OCI-LY3 (cell line): ENCODE measurements at regions not wholly inside any gene's neighbourhood (a gene's known extent, or its start where the extent isn't known, plus 50 kb on each side); places are given as distances from the start of the nearest gene placed in this dataset.

Experiments
- H2AFZ ChIP-seq: fragments of 200-600, 300-600 bp; shearing (Covaris generic); 2 replicates; pipeline ENCODE4 v1.6.0; 2014; ENCODE audit warnings: antibody characterized with exemption, low read depth, low read length
- H3K27ac ChIP-seq: fragments of 200-600, 300-600 bp; sonication (generic); 2 replicates; pipeline ENCODE4 v1.5.1; 2014; ENCODE audit warnings: mild to moderate bottlenecking, low read length, moderate library complexity, mixed read lengths
- H3K27me3 ChIP-seq: fragments of 200-600, 300-600 bp; sonication (generic); 2 replicates; pipeline ENCODE4 v1.6.1; 2014; ENCODE audit warnings: low read depth, low read length, mixed read lengths
- H3K36me3 ChIP-seq: fragments of 200-600, 300-600 bp; sonication (generic); replicated peaks from 2 replicates; pipeline ENCODE3; 2014; ENCODE audit warnings: low read depth, low read length, mixed read lengths
- H3K4me1 ChIP-seq: fragments of 300-600, 200-600 bp; sonication (generic); 2 replicates; pipeline ENCODE4 v1.6.1; 2014; ENCODE audit warnings: low read length, mixed read lengths
- H3K4me2 ChIP-seq: fragments of 200-600, 300-600 bp; sonication (generic); 2 replicates; pipeline ENCODE4 v1.6.1; 2014; ENCODE audit warnings: low read length, mixed read lengths
- H3K4me3 ChIP-seq: fragments of 300-600, 200-600 bp; sonication (generic); 2 replicates; pipeline ENCODE4 v1.5.1; 2014; ENCODE audit warnings: antibody characterized with exemption, mild to moderate bottlenecking, low read length, moderate library complexity
- H3K79me2 ChIP-seq: fragments of 300-600, 200-600 bp; shearing (Covaris generic); 2 replicates; pipeline ENCODE4 v1.6.1; 2014; ENCODE audit warnings: mild to moderate bottlenecking, low read length, mixed read lengths
- H3K9ac ChIP-seq: fragments of 300-600, 200-600 bp; shearing (Covaris generic); 2 replicates; pipeline ENCODE4 v1.6.0; 2014; ENCODE audit warnings: mild to moderate bottlenecking, low read length, moderate library complexity
- H3K9me3 ChIP-seq: fragments of 200-600, 300-600 bp; shearing (Covaris generic); 2 replicates; pipeline ENCODE4 v1.6.1; 2014; ENCODE audit warnings: low read length, mixed read lengths; ENCODE audit not compliant: insufficient read depth
- H4K20me1 ChIP-seq: fragments of 200-600, 300-600 bp; sonication (generic); 2 replicates; pipeline ENCODE4 v1.6.1; 2016; ENCODE audit warnings: low read length, mixed read lengths; ENCODE audit not compliant: insufficient read depth
- EZH2phosphoT487 ChIP-seq: fragments of 200-600 bp; shearing (Covaris generic); IDR thresholded peaks from 2 replicates; pipeline ENCODE4 v1.6.1; 2018; ENCODE audit warnings: antibody characterized with exemption, mixed run types, low read depth
- TF ChIP-seq, protein P1 (sequence below): fragments of 200-600, 300-600 bp; sonication (generic); IDR thresholded peaks from 2 replicates; pipeline ENCODE4 v1.5.1; 2014; ENCODE audit warnings: antibody characterized with exemption, low read length, low read depth

DNA sequence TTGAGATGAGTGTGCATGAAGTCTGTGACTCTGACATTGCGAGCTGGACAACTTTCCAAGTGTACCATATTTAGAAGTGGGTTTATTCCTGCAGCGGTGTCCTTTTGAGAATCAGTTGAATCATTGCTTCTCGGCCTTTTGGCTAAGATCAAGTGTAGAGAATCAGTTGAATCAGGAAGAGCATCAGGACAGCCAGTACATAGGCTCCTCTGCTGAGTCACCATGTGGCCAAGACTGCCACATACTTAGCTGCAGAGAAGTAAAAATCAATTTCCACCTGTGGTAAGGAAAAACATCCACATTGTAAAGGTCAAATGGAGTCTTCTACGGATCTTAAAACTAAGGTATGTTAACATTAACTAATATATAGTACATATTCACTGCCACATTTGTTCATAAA is 428.4 kb upstream of the MARCKS start:
- Histone ChIP-seq H3K9ac (no peak overlapping the region), H3K27me3 (no peaks in the 10 kb centered on the region), H3K4me2 (no peak overlapping the region), H3K4me1 (no peaks in the 10 kb centered on the region), H4K20me1 (no peaks in the 10 kb centered on the region), H3K36me3 (no peaks in the 10 kb centered on the region), H3K4me3 (no peak overlapping the region), H3K27ac (no peak overlapping the region), H3K9me3 (no peaks in the 10 kb centered on the region), H2AFZ (no peak overlapping the region), H3K79me2 (no peaks in the 10 kb centered on the region)
- TF ChIP-seq EZH2phosphoT487: no peak
- TF ChIP-seq, protein P1, sequence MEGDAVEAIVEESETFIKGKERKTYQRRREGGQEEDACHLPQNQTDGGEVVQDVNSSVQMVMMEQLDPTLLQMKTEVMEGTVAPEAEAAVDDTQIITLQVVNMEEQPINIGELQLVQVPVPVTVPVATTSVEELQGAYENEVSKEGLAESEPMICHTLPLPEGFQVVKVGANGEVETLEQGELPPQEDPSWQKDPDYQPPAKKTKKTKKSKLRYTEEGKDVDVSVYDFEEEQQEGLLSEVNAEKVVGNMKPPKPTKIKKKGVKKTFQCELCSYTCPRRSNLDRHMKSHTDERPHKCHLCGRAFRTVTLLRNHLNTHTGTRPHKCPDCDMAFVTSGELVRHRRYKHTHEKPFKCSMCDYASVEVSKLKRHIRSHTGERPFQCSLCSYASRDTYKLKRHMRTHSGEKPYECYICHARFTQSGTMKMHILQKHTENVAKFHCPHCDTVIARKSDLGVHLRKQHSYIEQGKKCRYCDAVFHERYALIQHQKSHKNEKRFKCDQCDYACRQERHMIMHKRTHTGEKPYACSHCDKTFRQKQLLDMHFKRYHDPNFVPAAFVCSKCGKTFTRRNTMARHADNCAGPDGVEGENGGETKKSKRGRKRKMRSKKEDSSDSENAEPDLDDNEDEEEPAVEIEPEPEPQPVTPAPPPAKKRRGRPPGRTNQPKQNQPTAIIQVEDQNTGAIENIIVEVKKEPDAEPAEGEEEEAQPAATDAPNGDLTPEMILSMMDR: no peak

DNA sequence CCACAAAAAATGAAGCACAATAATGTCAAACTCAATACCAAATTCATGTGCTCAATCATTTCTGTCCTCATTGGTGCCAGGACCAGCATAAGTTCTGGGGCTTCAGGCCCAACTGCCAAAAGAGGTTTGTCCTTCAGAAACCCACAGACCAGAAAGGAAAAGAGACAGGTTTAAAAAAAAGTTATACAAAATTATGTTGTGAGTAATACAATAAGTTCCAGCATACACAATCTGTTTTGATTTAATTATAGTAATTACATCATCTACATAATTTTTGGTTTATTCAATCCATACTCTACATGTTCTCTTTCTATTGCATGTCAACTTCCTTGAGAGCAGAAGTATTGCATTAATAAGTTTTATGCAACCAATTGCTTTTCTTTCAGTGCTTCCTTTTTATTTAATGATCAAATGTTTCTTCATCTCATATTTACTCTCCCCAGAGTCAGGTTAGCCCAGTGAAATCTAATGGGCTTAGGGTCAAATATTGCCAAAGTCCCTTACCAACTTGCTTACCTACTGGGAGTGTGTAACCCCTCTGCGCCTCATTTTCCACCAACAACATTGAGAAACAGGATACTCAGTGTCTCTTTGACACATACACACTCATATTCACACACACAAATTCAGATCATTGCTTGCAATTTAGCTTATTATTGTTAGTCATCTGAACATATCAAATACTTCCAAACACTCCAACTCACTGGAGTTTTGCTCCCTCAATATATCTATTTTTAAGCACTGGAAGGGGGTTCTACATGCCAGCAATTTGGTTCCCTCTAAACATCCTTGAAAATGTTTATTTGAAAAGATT is 424.4 kb upstream of the MARCKS start:
- Histone ChIP-seq H3K79me2 (no peaks in the 10 kb centered on the region), H2AFZ (no peak overlapping the region), H3K4me1 (no peaks in the 10 kb centered on the region), H3K27ac (no peak overlapping the region), H4K20me1 (no peaks in the 10 kb centered on the region), H3K36me3 (no peaks in the 10 kb centered on the region), H3K9ac (no peak overlapping the region), H3K27me3 (no peaks in the 10 kb centered on the region), H3K4me2 (no peak overlapping the region), H3K4me3 (no peak overlapping the region), H3K9me3 (no peaks in the 10 kb centered on the region)
- TF ChIP-seq, protein P1: no peak
- no peak for TF ChIP-seq EZH2phosphoT487

DNA sequence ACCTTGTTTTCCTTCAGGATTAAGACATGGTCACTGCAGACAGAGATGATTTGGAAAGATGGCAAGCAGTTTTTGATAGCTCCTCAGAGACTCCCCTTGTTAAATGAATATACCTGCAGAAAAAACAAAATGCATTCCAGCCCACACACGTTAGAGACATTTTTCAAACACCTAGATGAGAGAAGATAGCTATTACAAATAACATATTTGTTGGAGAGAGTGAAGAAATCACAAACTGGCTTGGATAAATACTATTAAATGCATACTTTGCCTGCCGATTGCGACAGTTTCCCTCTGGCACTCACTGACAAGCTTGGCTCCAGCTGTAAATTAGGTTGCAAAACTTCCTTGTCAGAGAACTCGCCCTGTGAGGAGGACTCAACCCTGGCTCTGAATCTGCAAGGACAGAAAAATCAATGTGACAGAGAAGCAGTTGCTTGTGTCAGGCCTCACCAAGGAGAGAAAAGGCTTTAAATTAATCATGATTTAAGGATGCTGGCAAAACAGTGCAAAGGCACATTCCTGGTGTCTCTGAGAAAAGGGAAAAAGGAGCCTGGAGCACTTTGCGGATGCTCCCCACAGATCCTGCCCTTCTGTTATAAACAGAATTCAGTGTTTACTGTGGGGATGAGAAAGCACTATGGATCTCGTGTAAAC is 423.7 kb upstream of the MARCKS start:
- H3K4me2 ChIP-seq: no peak overlapping the region
- no peaks in the 10 kb centered on the region for H3K4me1 ChIP-seq
- no peaks in the 10 kb centered on the region for H3K27me3 ChIP-seq
- no peaks in the 10 kb centered on the region for H3K9me3 ChIP-seq
- no peak overlapping the region for H3K9ac ChIP-seq
- H3K36me3 ChIP-seq: no peaks in the 10 kb centered on the region
- H3K79me2 ChIP-seq: no peaks in the 10 kb centered on the region
- TF ChIP-seq, protein P1: no peak
- no peak for TF ChIP-seq EZH2phosphoT487
- no peak overlapping the region for H3K27ac ChIP-seq
- H3K4me3 ChIP-seq: no peak overlapping the region
- no peak overlapping the region for H2AFZ ChIP-seq
- H4K20me1 ChIP-seq: no peaks in the 10 kb centered on the region

DNA sequence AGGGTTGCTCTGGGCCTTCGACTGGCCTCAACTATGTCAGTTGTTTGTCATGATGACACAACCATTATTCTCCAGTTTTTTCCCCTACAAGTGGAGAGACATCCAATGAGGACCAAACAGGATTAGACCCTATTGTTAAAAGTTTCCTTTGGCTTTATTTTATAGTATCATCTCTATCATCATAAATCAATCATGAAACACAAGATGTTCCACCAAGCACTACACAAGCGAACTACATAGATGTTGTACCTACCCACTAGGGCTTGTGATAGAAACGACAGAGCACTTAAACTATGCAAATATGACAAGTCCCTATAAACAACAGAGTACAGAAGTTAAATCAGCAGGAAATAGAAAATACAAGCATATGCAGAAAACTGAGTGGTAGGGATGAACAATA is 422.5 kb upstream of the MARCKS start:
- H3K9ac ChIP-seq: no peak overlapping the region
- H3K4me2 ChIP-seq: no peak overlapping the region
- H3K9me3 ChIP-seq: no peaks in the 10 kb centered on the region
- H3K79me2 ChIP-seq: no peaks in the 10 kb centered on the region
- H3K27ac ChIP-seq: no peak overlapping the region
- TF ChIP-seq, protein P1: no peak
- H3K4me1 ChIP-seq: no peaks in the 10 kb centered on the region
- no peaks in the 10 kb centered on the region for H4K20me1 ChIP-seq
- H3K4me3 ChIP-seq: no peak overlapping the region
- no peaks in the 10 kb centered on the region for H3K27me3 ChIP-seq
- no peaks in the 10 kb centered on the region for H3K36me3 ChIP-seq
- no peak overlapping the region for H2AFZ ChIP-seq
